IMR-90 (cell line): ENCODE measurements at regions not wholly inside any gene's neighbourhood (a gene's known extent, or its start where the extent isn't known, plus 50 kb on each side); places are given as distances from the start of the nearest gene placed in this dataset.

Experiments used
- CEBPB ChIP-seq: IDR thresholded peaks from 2 replicates; pipeline ENCODE4 v1.6.1; 2012; ENCODE audit warnings: low read depth, low read length, improper control_type of control experiment
- CTCF ChIP-seq: conservative IDR thresholded peaks from 2 replicates; pipeline ENCODE4 v1.5.1; 2012; ENCODE audit warnings: mild to moderate bottlenecking, low read depth, low read length, improper control_type of control experiment
- ELK1 ChIP-seq: fragments of 150-350 bp; IDR thresholded peaks from 2 replicates; pipeline ENCODE4 v1.6.1; 2016; ENCODE audit warnings: low read depth, mild to moderate bottlenecking, low read length, moderate library complexity, borderline replicate concordance
- FOS ChIP-seq: fragments of 150-350 bp; IDR thresholded peaks from 2 replicates; pipeline ENCODE4 v1.6.1; 2016; ENCODE audit warnings: low read depth, low read length
- MAZ ChIP-seq: IDR thresholded peaks from 2 replicates; pipeline ENCODE4 v1.6.1; 2012; ENCODE audit warnings: low read depth, mild to moderate bottlenecking, low read length, improper control_type of control experiment, moderate library complexity, borderline replicate concordance
- POLR2A ChIP-seq: IDR thresholded peaks from 2 replicates; pipeline ENCODE4 v1.6.1; 2012; ENCODE audit warnings: mild to moderate bottlenecking, low read depth, low read length
- RAD21 ChIP-seq: IDR thresholded peaks from 2 replicates; pipeline ENCODE4 v1.6.1; 2012; ENCODE audit warnings: low read length, improper control_type of control experiment
- RCOR1 ChIP-seq: IDR thresholded peaks from 2 replicates; pipeline ENCODE4 v1.6.1; 2012; ENCODE audit warnings: mild to moderate bottlenecking, low read length, improper control_type of control experiment; ENCODE audit not compliant: insufficient replicate concordance

DNA sequence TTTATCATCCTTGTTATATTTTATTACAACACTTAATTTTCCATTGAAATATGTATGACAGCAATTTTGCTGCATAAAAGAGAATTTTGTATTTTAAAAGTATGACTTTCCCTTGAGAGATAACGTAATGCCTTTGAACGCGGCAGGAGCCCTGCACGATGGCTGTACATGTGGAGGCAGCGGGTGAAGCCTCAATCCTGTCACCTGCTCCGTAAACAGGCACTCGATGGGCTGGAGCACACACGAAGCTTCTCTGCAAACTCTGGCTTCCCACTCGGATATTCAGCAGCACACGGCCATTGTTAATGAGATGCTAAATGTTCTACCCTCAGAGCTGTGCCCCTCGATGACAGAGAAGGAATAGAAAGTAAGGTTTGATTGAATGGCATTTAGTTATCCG lies 184.4 kb downstream of the RTP5 start:
- no peak for TF ChIP-seq CEBPB
- no peak for TF ChIP-seq CTCF
- TF ChIP-seq RAD21 = no peak
- no peak for TF ChIP-seq FOS
- no peak for TF ChIP-seq MAZ
- TF ChIP-seq POLR2A = no peak
- no peak for TF ChIP-seq RCOR1
- TF ChIP-seq ELK1 = no peak
